ENCODE measurements at regions not wholly inside any gene's neighbourhood (a gene's known extent, or its start where the extent isn't known, plus 50 kb on each side); places are given as distances from the start of the nearest gene placed in this dataset.

DNA sequence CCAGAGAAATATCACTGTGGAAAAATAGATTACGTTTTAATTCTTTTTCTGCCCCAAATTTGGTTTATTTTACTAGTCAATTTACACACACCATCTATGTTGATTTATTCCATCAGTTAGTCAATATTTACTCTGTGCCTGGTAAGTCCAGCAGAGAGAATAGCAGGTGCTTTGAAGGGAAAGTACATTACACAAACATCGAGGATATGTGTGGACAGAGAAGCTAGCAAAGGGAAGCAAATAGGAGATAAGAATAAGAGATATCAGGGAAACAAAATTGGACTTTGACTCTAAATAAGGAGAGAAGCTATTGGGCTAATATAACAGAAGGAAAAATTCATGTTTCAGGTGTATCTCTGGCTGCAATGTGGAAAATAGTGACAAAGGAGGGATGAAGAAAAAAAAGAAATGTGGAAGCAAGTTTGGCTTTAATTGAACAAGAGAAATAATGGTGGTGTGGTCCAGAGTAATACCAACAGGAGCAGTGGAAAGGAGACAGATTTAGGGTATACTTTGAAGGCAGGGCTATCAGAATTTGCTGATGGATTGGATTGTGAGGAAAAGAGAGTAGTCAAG lies 587.7 kb upstream of the CDH6 start:
- no peak for DNase-seq (ENCODE audit: low read depth, low spot score)

- DNase-seq (ENCODE audit: low read depth, low spot score) = no peak
These were observed 588.7 kb upstream of the CDH6 start for GRCh38 chr5:30604648-30605262.

DNA sequence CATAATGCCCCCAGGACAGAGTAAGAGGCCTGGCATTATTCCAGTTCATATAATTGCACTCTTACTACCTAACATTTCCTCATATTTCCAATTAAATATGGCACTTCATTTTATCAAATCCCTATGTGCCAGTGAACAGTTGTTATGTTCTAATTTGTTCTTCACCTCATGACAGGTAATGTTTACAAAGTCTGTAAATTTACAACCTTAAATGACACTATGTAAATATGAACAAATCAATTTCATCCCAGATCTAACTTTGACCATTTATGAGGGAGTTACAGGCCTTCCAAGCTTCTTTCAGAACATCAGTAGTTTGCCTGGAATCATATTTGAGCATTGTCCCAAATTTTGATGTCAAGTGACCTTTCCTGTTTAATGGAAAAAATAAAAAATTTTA lies 592.6 kb upstream of the CDH6 start:
- DNase-seq (ENCODE audit: low read depth, low spot score) = no peak

- DNase-seq (ENCODE audit: low read depth, low spot score) = no peak
These were observed 596.9 kb upstream of the CDH6 start for GRCh38 chr5:30596495-30597064.

GRCh38 chr5:30594331-30594730 lies 599.2 kb upstream of the CDH6 start:
- no peak for DNase-seq (ENCODE audit: low read depth, low spot score)

- no peak for DNase-seq (ENCODE audit: low read depth, low spot score)
These were observed 600.7 kb upstream of the CDH6 start for GRCh38 chr5:30592833-30593232.

- DNase-seq (ENCODE audit: low read depth, low spot score) = no peak
These were observed 612.1 kb upstream of the CDH6 start for GRCh38 chr5:30581198-30581935.

DNA sequence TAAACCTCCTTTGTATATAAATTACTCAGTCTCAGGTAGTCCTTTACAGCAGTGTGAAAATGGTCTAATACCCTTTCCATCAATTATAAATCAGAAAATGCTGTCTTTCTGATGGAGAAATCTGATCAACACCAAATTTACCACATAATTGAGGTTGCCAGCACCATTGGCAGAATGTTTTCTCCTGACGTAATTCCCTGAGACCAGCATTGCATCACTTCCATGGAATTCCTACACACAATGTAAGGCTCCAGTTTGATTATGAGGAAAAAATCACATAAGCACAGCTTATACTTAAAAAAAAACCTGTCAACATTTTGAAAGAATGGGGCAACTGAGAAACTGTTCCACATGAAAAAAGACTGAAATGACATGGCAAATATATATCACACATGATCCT lies 618.7 kb upstream of the CDH6 start:
- DNase-seq (ENCODE audit: low read depth, low spot score) = no peak

- DNase-seq (ENCODE audit: low read depth, low spot score) = no peak
These were observed 621.2 kb upstream of the CDH6 start for GRCh38 chr5:30572279-30572678.

DNA sequence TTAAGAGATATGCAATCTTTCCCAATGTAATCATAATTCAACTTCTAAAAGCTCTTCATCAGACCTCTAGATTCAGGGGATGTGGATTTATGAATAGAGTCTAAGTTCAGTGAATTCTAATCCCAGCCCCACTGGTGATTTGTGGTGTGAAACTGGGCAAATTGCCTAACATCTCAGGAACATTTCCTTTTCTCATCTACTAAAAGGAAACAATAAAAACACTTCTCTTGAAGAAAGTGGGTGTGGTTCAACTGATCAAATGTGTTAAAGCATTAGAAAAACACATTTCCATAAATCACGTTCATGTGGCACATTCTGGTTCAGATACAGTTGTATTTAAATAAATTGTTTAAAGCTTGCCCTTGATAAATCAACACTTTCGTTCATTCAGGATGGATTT lies 631.7 kb upstream of the CDH6 start:
- DNase-seq (ENCODE audit: low read depth, low spot score) = no peak

DNA sequence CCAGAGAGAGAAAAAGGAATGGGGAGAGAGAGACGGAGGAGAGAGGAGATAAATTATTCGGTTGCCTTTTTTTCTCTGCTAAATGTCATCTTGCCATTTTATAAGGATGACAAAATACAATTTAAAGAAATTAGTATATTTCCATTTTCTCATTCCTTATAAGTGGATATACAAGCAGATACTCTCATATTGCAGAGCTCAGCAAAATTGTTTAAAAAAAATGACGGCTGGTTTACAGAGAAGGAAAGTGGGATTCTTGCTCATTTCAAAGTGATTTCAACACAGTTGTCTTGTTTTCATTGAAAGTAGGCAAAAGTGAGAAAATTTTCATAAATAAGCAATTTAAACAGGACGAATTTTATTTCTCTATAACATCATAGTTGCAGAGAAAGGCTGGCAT lies 641.9 kb upstream of the CDH6 start:
- no peak for DNase-seq (ENCODE audit: low read depth, low spot score)

DNA sequence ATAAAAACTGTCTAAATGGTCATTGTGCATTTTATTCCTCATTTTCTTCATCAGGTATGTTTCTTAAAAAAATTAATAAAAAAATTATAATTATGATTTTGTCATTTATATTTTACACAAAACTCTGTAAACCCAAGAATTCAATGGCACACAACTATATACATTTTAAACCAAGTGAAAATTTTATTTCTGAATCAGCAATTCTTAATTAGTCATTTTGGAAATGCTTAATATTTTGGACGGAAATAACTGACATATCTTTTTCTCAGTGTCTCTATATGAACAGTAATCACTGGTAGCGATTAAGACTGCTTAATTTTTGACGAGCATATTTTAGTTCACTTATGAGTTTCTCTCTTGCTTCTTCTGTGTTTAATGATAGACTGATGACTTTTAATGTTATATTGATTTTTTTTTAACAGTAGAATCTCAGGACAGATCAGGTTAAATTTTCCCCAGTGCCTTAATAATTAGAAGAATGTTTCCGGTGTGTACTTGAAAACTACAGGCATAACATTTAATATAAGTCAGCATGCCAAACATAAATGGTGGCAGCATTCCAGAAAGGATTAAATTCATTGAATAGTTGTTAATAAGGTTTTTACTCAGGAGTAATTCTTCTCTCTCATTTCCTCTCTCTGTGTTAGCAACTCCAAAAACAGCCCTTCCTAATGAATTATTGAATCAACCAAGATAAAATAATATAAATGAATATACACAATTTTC lies 644.7 kb upstream of the CDH6 start:
- no peak for DNase-seq (ENCODE audit: low read depth, low spot score)

DNA sequence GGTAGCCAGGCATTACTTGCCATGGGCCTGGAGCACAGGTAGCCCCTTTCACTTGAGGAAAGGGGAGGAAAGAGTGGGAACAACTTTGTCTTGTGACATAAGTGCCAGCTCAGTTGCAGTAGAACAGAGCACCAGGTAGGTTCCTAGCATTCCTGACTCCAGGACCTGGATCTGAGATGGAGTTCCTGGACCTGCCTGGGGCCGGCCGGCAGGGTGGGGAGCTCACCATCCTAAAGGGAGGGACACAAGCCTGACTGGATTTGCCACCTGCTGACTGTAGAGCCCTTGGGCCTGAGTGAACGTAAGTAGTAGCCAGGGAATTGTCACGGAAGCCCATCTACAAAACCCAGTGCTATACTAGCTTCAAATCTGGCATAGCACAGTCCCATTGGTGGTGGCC lies 653.3 kb upstream of the CDH6 start:
- peak; percentile 13 for DNase-seq (ENCODE audit: low read depth, low spot score)

- peak; percentile 42 for DNase-seq (ENCODE audit: low read depth, low spot score)
These were observed 654.4 kb upstream of the CDH6 start for GRCh38 chr5:30539004-30539634.

- DNase-seq (ENCODE audit: low read depth, low spot score) = no peak
These were observed 668.1 kb upstream of the CDH6 start for GRCh38 chr5:30525353-30525752.

- no peak for DNase-seq (ENCODE audit: low read depth, low spot score)
These were observed 669.1 kb upstream of the CDH6 start for GRCh38 chr5:30524428-30524827.

GRCh38 chr5:30523061-30523460 lies 670.4 kb upstream of the CDH6 start:
- DNase-seq (ENCODE audit: low read depth, low spot score) = no peak

- no peak for DNase-seq (ENCODE audit: low read depth, low spot score)
These were observed 688.2 kb upstream of the CDH6 start for GRCh38 chr5:30505014-30505886.

- no peak for DNase-seq (ENCODE audit: low read depth, low spot score)
These were observed 691.2 kb upstream of the CDH6 start for GRCh38 chr5:30502277-30502676.

DNA sequence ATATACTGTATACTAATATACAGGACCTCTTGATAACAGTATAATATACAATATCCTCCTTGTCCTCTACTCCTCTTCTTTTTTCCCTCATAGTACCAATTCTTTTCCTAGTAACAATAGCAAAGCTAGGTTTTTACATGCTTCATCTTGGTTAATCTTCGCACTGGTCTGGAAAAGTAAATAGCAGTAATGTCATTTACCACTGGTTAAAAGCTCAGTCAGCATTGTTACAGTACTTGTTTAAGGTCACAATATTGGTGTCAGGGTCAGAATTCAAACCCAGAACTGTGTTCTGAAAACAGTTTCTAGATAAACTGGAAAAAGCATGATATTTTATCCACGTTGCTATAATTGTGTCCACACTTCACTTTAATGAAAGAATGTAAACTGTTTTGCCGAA lies 692.4 kb upstream of the CDH6 start:
- DNase-seq (ENCODE audit: low read depth, low spot score) = no peak

GRCh38 chr5:30500513-30500912 lies 693.0 kb upstream of the CDH6 start:
- no peak for DNase-seq (ENCODE audit: low read depth, low spot score)
